Suprapubic skin (tissue), 4 donors: ENCODE measurements at regions not wholly inside any gene's neighbourhood (a gene's known extent, or its start where the extent isn't known, plus 50 kb on each side); places are given as distances from the start of the nearest gene placed in this dataset.

Experiments
- DNase-seq, 2 donors: peaks; one replicate each; pipeline ENCODE4 v3.0.0-alpha.2; 2019; ENCODE audit warnings: low spot score in 2 of 2
- H3K27ac ChIP-seq: fragments of 200-600 bp; sonication (generic); one replicate; pipeline ENCODE4 v1.5.1; 2019
- H3K27me3 ChIP-seq: fragments of 200-600 bp; sonication (generic); one replicate; pipeline ENCODE4 v1.5.1; 2019
- H3K36me3 ChIP-seq: fragments of 200-600 bp; sonication (generic); one replicate; pipeline ENCODE4 v1.5.1; 2019
- H3K4me1 ChIP-seq: fragments of 200-600 bp; sonication (generic); one replicate; pipeline ENCODE4 v1.5.1; 2019
- H3K4me3 ChIP-seq: fragments of 200-600 bp; sonication (generic); one replicate; pipeline ENCODE4 v1.5.1; 2019; ENCODE audit warnings: mild to moderate bottlenecking
- H3K9me3 ChIP-seq: fragments of 200-600 bp; sonication (generic); one replicate; pipeline ENCODE4 v1.5.1; 2019
- CTCF ChIP-seq, 2 donors: fragments of 200-600 bp in 1 of 2; fragments of 450-650 bp in 1 of 2; sonication (generic) in 1 of 2; IDR thresholded peaks; one replicate each; pipeline ENCODE4 v1.5.1; 2016 to 2019; ENCODE audit warnings: antibody characterized with exemption in 2 of 2, mild to moderate bottlenecking in 1 of 2, moderate library complexity in 1 of 2
- EP300 ChIP-seq: sonication (generic); formaldehyde crosslinking; IDR thresholded peaks from one replicate; pipeline ENCODE4 v1.6.1; 2017; ENCODE audit warnings: antibody characterized with exemption
- POLR2A ChIP-seq, 2 donors: fragments of 450-650 bp; IDR thresholded peaks; one replicate each; pipeline ENCODE4 v1.6.1; 2017; ENCODE audit warnings: antibody characterized with exemption in 2 of 2, mild to moderate bottlenecking in 2 of 2, moderate library complexity in 2 of 2
- POLR2AphosphoS5 ChIP-seq, 3 donors: sonication (generic); formaldehyde crosslinking; IDR thresholded peaks; one replicate each; pipeline ENCODE4 v1.6.1; 2017; ENCODE audit warnings: antibody characterized with exemption in 3 of 3
- whole genome bisulfite sequencing: methylation state at CpG from one replicate; pipeline ENCODE4 v1.1.5; 2018; 5-methylcytosine and 5-hydroxymethylcytosine counted together

DNA sequence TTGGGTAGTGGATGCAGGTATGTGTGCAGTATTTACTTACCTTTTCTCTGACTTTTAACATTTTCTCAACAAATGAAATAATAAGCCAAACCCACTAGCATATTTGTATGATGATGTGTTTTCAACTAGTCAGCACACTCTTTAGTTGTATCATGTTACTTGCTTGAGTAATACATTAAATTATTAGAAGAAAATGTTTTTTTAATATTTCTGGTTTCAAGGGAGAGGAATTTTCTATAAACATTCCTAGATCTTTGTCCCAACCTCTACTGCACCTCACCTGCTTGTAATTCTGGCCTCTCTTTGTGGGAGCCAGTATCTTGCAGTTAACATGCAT, 161.8 kb upstream of the CBLB start:
- Histone ChIP-seq H3K27ac (no peak overlapping the region), H3K4me1 (no peaks in the 10 kb centered on the region), H3K27me3 (no peaks in the 10 kb centered on the region), H3K4me3 (no peak overlapping the region), H3K9me3 (no peaks in the 10 kb centered on the region), H3K36me3 (no peaks in the 10 kb centered on the region)
- DNase-seq = no peak
- no peak for TF ChIP-seq POLR2AphosphoS5 (IDR thresholded peaks at IDR 0.05)
- no peak for TF ChIP-seq EP300
- no peak for TF ChIP-seq CTCF (IDR thresholded peaks at IDR 0.05)
- no peak for TF ChIP-seq POLR2A (IDR thresholded peaks at IDR 0.05)

GRCh38 chr3:106032479-106032878, 163.7 kb upstream of the CBLB start:
- no peak overlapping the region for H3K27ac ChIP-seq
- no peaks in the 10 kb centered on the region for H3K36me3 ChIP-seq
- no peak for DNase-seq
- no peaks in the 10 kb centered on the region for H3K27me3 ChIP-seq
- no peak overlapping the region for H3K4me3 ChIP-seq
- no peaks in the 10 kb centered on the region for H3K4me1 ChIP-seq
- WGBS = 96% methylated on average over 2 of the region's 2 CpGs
- no peaks in the 10 kb centered on the region for H3K9me3 ChIP-seq
- TF ChIP-seq EP300 (no peak), POLR2A (IDR thresholded peaks at IDR 0.05) (no peak), POLR2AphosphoS5 (IDR thresholded peaks at IDR 0.05) (no peak)

DNA sequence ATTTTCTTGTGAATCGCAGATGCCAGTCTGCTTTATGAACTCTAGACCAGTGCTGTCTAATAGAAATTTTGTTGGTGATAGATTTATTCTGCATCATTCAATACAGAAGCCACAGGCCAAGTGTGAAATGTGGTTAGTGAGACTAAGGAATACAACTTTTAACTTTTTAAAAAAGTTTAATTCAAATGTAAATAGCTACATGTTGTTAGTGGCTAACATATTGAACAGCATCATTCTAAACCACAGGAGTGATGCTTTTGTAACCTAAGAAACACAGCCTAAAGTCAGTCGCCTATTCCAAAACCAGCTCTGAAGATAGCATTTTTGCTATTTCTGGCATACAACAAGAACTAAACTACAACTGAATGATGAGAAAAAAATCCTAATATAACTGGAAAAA, 164.8 kb upstream of the CBLB start:
- H3K4me1 ChIP-seq = no peaks in the 10 kb centered on the region
- H3K9me3 ChIP-seq = no peaks in the 10 kb centered on the region
- WGBS = 96% methylated on average over 2 of the region's 2 CpGs
- DNase-seq = no peak
- H3K4me3 ChIP-seq = no peak overlapping the region
- no peak for TF ChIP-seq POLR2A (IDR thresholded peaks at IDR 0.05)
- no peak for TF ChIP-seq EP300
- no peak for TF ChIP-seq CTCF (IDR thresholded peaks at IDR 0.05)
- TF ChIP-seq POLR2AphosphoS5 (IDR thresholded peaks at IDR 0.05) = no peak
- no peaks in the 10 kb centered on the region for H3K36me3 ChIP-seq
- H3K27ac ChIP-seq = no peak overlapping the region
- H3K27me3 ChIP-seq = no peaks in the 10 kb centered on the region

DNA sequence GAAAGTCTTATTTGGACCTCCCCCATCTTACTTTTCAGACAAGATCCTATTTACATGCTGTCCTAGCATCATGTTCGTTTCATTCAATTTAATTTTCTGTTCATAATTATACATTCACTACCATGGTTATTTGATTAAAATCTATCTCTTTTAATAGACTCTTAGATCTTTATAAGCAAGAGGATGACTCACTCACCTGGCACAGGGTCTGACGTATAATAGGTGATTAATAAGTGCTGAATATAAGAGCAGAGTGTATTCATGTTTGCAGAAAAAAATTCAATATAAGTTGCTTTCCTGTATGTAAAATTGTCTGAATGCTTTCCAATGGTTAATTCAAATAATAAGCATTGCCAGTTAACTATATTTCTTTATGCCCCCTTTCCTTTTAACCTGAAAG, 165.5 kb upstream of the CBLB start:
- no peaks in the 10 kb centered on the region for H3K27me3 ChIP-seq
- no peak overlapping the region for H3K4me3 ChIP-seq
- H3K4me1 ChIP-seq = no peaks in the 10 kb centered on the region
- no peak for DNase-seq
- no peaks in the 10 kb centered on the region for H3K9me3 ChIP-seq
- WGBS = 58% methylated on average over 2 of the region's 2 CpGs
- no peak overlapping the region for H3K27ac ChIP-seq
- no peak for TF ChIP-seq POLR2A (IDR thresholded peaks at IDR 0.05)
- H3K36me3 ChIP-seq = no peaks in the 10 kb centered on the region

DNA sequence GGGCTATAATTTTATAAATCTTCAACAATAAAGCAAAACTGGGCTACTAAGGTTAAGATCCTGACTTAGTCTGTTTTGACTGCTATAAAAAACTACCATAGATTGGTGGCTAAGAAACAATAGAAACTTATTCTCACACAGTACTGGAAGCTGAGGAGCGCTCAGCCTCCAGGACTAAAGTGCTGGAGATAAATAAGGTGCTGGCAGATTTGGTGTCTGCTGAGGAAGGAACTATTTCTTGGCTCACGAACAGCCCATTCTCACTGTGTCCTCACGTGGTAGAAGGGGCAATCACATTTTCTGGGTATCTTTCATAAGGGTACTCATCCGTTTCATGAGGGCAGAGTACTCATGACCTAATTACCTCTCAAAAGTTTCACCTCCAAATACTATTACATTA, 166.8 kb upstream of the CBLB start:
- no peaks in the 10 kb centered on the region for H3K27me3 ChIP-seq
- WGBS = 92% methylated on average over 4 of the region's 4 CpGs
- no peak overlapping the region for H3K27ac ChIP-seq
- H3K36me3 ChIP-seq = no peaks in the 10 kb centered on the region
- no peaks in the 10 kb centered on the region for H3K4me1 ChIP-seq
- no peak for DNase-seq
- H3K9me3 ChIP-seq = no peaks in the 10 kb centered on the region
- TF ChIP-seq POLR2AphosphoS5 (IDR thresholded peaks at IDR 0.05) (no peak), CTCF (IDR thresholded peaks at IDR 0.05) (no peak), POLR2A (IDR thresholded peaks at IDR 0.05) (no peak), EP300 (no peak)
- H3K4me3 ChIP-seq = no peak overlapping the region

DNA sequence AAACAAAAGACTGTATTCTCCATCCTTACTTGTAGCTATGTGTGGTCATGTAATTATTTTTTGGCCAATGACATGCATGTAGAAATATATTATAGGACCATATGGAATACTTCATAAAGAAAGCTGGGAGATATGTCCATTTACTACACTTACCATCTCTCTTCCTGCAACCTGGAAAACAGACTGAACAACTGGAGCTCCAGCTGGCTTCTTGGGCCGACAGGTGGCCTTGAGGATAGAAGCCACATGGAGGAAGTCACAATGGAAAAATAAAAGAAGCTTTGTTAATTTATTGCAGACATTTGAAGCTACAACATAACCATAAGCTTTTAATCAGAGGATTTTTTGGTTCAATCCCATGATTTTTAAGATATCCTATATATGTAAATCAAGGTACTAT, 167.9 kb upstream of the CBLB start:
- Histone ChIP-seq H3K4me1 (no peaks in the 10 kb centered on the region), H3K36me3 (no peaks in the 10 kb centered on the region), H3K27me3 (no peaks in the 10 kb centered on the region), H3K9me3 (no peaks in the 10 kb centered on the region), H3K4me3 (no peak overlapping the region), H3K27ac (no peak overlapping the region)
- TF ChIP-seq CTCF (IDR thresholded peaks at IDR 0.05) (no peak), EP300 (no peak), POLR2A (IDR thresholded peaks at IDR 0.05) (no peak), POLR2AphosphoS5 (IDR thresholded peaks at IDR 0.05) (no peak)
- DNase-seq = no peak
- WGBS = 64% methylated on average over 1 of the region's 1 CpG
